Mesothelial cell of epicardium (in vitro differentiated cells): ENCODE measurements at regions not wholly inside any gene's neighbourhood (a gene's known extent, or its start where the extent isn't known, plus 50 kb on each side); places are given as distances from the start of the nearest gene placed in this dataset.

Source experiments
- DNase-seq, 2 experiments: peaks; one replicate each; pipeline ENCODE4 v3.0.0; 2021; ENCODE audit warnings: low spot score in 2 of 2; ENCODE audit not compliant: unreplicated experiment in 2 of 2
- H3K27ac Mint-ChIP-seq: 2 replicates; pipeline ENCODE4 v1.8.0; 2021; ENCODE audit warnings: mixed read lengths
- H3K27me3 Mint-ChIP-seq: 2 replicates; pipeline ENCODE4 v1.8.0; 2021; ENCODE audit warnings: low read depth, mixed read lengths
- H3K36me3 Mint-ChIP-seq: 2 replicates; pipeline ENCODE4 v1.8.0; 2021; ENCODE audit warnings: mixed read lengths
- H3K4me1 Mint-ChIP-seq: 2 replicates; pipeline ENCODE4 v1.8.0; 2021; ENCODE audit warnings: mixed read lengths
- H3K4me3 Mint-ChIP-seq: 2 replicates; pipeline ENCODE4 v1.8.0; 2021; ENCODE audit warnings: mild to moderate bottlenecking, moderate library complexity, mixed read lengths
- H3K9me3 Mint-ChIP-seq: 2 replicates; pipeline ENCODE4 v1.8.0; 2021; ENCODE audit warnings: mixed read lengths
- TF ChIP-seq, protein P1 (sequence below): fragments of 200-600 bp; sonication (generic); IDR thresholded peaks from one replicate; pipeline ENCODE4 v1.5.0; 2021; ENCODE audit warnings: antibody characterized with exemption; ENCODE audit not compliant: unreplicated experiment

DNA sequence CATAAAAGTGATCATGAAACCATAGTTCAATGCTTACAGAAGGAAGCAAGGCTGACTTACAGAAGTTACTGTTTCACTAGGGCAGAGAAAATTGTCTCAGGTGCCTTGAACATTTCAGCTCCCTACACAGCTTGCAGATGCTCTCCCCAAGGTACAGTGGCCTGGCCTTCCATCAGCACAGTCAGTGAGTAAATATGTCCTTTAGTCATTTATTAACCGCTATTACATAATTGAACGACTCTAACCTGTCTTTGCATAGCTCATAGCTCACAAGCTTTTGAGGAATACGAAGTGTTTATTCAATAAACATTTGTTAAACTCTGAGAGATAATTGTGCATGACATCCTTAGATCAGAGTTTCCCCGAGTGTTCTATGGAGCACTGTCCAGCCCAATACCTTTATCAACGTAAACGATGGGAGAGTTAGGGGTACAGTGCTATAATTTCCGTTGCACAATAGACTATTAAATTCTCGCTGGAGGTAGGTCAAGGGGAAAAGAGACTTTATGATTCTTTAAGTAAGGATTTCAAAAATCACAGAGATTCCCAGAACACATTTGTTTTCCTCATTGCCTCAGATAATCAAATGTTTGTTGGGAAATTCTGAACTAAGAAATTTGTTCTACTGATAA, 677.8 kb downstream of the TSN start:
- Mint-ChIP-seq H3K9me3 (peaks cover 7% of the 10 kb centered on the region), H3K27me3 (peaks cover 6% of the 10 kb centered on the region), H3K4me3 (no peak overlapping the region), H3K4me1 (no peaks in the 10 kb centered on the region), H3K36me3 (no peaks in the 10 kb centered on the region), H3K27ac (no peak overlapping the region)
- no peak for DNase-seq
- TF ChIP-seq, protein P1, sequence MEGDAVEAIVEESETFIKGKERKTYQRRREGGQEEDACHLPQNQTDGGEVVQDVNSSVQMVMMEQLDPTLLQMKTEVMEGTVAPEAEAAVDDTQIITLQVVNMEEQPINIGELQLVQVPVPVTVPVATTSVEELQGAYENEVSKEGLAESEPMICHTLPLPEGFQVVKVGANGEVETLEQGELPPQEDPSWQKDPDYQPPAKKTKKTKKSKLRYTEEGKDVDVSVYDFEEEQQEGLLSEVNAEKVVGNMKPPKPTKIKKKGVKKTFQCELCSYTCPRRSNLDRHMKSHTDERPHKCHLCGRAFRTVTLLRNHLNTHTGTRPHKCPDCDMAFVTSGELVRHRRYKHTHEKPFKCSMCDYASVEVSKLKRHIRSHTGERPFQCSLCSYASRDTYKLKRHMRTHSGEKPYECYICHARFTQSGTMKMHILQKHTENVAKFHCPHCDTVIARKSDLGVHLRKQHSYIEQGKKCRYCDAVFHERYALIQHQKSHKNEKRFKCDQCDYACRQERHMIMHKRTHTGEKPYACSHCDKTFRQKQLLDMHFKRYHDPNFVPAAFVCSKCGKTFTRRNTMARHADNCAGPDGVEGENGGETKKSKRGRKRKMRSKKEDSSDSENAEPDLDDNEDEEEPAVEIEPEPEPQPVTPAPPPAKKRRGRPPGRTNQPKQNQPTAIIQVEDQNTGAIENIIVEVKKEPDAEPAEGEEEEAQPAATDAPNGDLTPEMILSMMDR: no peak

DNA sequence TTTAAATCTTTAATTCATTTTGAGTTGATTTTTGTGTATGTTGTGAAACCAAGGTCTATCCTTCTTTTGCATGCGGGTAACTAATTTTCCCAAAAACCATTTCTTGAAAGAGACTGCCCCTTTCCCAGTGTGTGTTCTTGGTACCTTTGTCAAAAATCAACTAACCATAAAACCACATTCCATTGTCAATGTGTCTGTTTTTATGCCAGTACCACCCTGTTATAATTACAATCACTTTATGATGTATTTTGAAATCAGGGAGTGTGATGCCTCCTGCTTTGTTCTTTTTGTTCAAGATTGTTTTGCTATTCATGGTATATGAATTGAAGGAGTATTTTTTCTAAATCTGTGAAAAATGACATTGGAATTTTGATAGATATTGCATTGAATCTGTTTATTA, 689.6 kb downstream of the TSN start:
- H3K9me3 Mint-ChIP-seq: peaks cover 16% of the 10 kb centered on the region
- H3K27ac Mint-ChIP-seq: no peak overlapping the region
- peaks cover 1% of the 10 kb centered on the region for H3K27me3 Mint-ChIP-seq
- TF ChIP-seq, protein P1: no peak
- no peaks in the 10 kb centered on the region for H3K4me1 Mint-ChIP-seq
- no peak overlapping the region for H3K4me3 Mint-ChIP-seq
- no peaks in the 10 kb centered on the region for H3K36me3 Mint-ChIP-seq
- no peak for DNase-seq

DNA sequence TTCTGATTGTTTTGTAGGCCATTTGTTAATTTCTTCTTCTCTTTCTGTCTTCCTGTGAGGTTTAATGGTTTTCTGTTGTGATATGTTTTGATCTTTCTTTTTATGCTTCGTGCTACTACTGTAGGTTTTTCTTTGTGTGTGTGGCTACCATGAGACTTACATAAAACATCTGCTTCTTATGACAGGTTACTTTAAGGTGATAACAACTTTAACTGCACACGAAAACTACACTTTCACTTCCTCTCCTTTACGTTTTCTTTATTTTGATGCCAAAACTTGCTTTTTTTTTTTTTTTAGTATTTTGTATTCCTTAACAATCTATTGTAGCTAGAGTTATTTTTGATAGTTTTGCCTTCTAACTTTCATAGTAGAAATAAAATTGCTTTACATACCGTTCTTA, 691.3 kb downstream of the TSN start:
- H3K27ac Mint-ChIP-seq: no peak overlapping the region
- peaks cover 24% of the 10 kb centered on the region for H3K9me3 Mint-ChIP-seq
- no peaks in the 10 kb centered on the region for H3K36me3 Mint-ChIP-seq
- DNase-seq: no peak
- peaks cover 1% of the 10 kb centered on the region for H3K27me3 Mint-ChIP-seq
- H3K4me3 Mint-ChIP-seq: no peak overlapping the region
- TF ChIP-seq, protein P1: no peak
- H3K4me1 Mint-ChIP-seq: no peaks in the 10 kb centered on the region

DNA sequence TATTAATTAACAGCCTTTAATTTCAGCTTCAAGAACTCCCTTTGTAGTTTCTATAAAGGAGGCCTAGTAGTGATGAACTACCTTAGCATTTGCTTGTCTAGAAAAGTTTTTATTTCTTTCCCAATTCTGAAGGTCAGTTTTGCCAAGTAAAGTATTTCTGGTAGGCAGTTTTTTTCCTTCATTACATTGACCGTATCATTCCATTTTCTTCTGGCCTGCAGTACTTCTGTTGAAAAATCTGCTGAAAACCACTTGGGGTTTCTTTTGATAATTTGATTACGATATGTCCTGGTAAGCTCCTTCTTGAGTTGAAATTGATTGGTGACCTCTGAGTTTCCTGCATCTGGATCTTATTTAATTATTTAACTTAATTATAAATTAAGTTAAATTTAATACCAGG, 691.8 kb downstream of the TSN start:
- H3K4me3 Mint-ChIP-seq: no peak overlapping the region
- peaks cover 1% of the 10 kb centered on the region for H3K27me3 Mint-ChIP-seq
- H3K9me3 Mint-ChIP-seq: peaks cover 24% of the 10 kb centered on the region
- H3K4me1 Mint-ChIP-seq: no peaks in the 10 kb centered on the region
- no peaks in the 10 kb centered on the region for H3K36me3 Mint-ChIP-seq
- DNase-seq: no peak
- H3K27ac Mint-ChIP-seq: no peak overlapping the region
- TF ChIP-seq, protein P1: no peak

DNA sequence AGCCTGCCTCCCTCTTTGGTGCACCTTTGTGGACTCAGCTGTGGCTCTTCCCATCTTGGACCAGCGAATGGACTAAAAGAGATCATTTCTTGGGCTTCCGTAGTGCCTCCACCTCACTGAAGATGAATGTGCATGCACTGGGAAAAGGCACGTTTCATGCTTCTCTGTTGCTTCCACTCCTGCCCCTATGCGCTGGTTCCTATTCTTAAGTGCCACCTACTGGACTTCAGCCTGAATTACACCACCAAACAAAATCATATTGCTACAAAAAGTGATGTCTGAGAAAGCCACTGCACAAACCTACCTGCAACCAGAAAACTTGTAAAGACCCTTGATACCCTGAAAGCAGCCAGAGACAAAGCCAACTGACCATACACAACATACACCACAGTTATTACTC, 695.6 kb downstream of the TSN start:
- Mint-ChIP-seq H3K27ac (no peak overlapping the region), H3K36me3 (no peaks in the 10 kb centered on the region), H3K27me3 (no peaks in the 10 kb centered on the region), H3K4me1 (no peaks in the 10 kb centered on the region), H3K9me3 (peaks cover 45% of the 10 kb centered on the region), H3K4me3 (no peak overlapping the region)
- no peak for DNase-seq
- TF ChIP-seq, protein P1: peak; percentile 44

DNA sequence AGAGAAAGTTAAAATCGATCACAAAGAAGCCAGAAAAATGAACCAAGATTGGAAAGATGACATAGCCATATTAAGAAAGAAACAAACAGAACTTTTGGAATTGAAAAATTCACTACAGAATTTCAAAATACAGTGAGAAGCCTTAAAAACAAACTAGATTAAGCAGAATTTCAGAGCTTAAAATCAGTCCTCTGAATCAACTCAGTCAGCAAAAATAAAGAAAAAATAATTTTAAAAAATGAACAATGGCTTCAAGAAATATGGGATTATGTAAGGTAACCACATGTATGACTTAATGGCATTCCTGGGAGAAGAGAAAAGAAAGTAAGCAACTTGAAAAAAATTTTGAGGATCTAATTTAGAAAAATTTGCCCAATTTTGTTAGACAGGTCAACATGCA, 696.2 kb downstream of the TSN start:
- Mint-ChIP-seq H3K9me3 (peaks cover 45% of the 10 kb centered on the region), H3K27ac (no peak overlapping the region), H3K4me3 (no peak overlapping the region), H3K36me3 (no peaks in the 10 kb centered on the region), H3K27me3 (no peaks in the 10 kb centered on the region), H3K4me1 (no peaks in the 10 kb centered on the region)
- TF ChIP-seq, protein P1: no peak
- DNase-seq: no peak
